Small intestine (tissue), 7 donors: ENCODE measurements at regions not wholly inside any gene's neighbourhood (a gene's known extent, or its start where the extent isn't known, plus 50 kb on each side); places are given as distances from the start of the nearest gene placed in this dataset.

Experiments used
- DNase-seq, 2 donors: peaks; one replicate each; pipeline versions ENCODE4 v3.0.0 to v3.0.0-alpha.2; 2013
- FAIRE-seq: peaks from 2 replicates; lab custom pipeline; 2012; peaks lifted over from hg19 to GRCh38; lab: Jason Lieb, UNC
- H3K27ac ChIP-seq, 3 donors: one replicate each; pipeline ENCODE4 v1.5.1; 2013; ENCODE audit warnings: low read length in 2 of 3, mild to moderate bottlenecking in 2 of 3, control low read depth in 1 of 3, inconsistent platforms in 1 of 3, low read depth in 1 of 3, moderate library complexity in 1 of 3
- H3K27me3 ChIP-seq, 3 donors: one replicate each; pipeline ENCODE4 v1.6.1; 2013; ENCODE audit warnings: low read length in 3 of 3, inconsistent platforms in 1 of 3; ENCODE audit not compliant: control insufficient read depth in 3 of 3, insufficient read depth in 3 of 3
- H3K36me3 ChIP-seq, 3 donors: one replicate each; pipeline ENCODE4 v1.6.1; 2013; ENCODE audit warnings: low read length in 3 of 3, inconsistent platforms in 1 of 3, low read depth in 1 of 3, mild to moderate bottlenecking in 1 of 3, moderate library complexity in 1 of 3; ENCODE audit not compliant: control insufficient read depth in 3 of 3, insufficient read depth in 2 of 3
- H3K4me1 ChIP-seq, 3 donors: one replicate each; pipeline ENCODE4 v1.6.1; 2013; ENCODE audit warnings: low read length in 2 of 3, inconsistent platforms in 1 of 3, low read depth in 1 of 3, mild to moderate bottlenecking in 1 of 3, moderate library complexity in 1 of 3; ENCODE audit not compliant: control insufficient read depth in 3 of 3, insufficient read depth in 2 of 3
- H3K4me3 ChIP-seq, 3 donors: one replicate each; pipeline ENCODE4 v1.5.1; 2013; ENCODE audit warnings: low read length in 3 of 3, control low read depth in 1 of 3, inconsistent platforms in 1 of 3, low read depth in 1 of 3, mild to moderate bottlenecking in 1 of 3, moderate library complexity in 1 of 3
- H3K9me3 ChIP-seq, 2 donors: one replicate each; pipeline ENCODE4 v1.6.1; 2013; ENCODE audit warnings: low read depth in 1 of 2, low read length in 1 of 2; ENCODE audit not compliant: control insufficient read depth in 2 of 2, insufficient read depth in 1 of 2
- WGBS, 3 donors: extraction: QIAGEN DNeasy Blood & Tissue Kit; methylation state at CpG; one replicate each; pipeline ENCODE4 v1.1.7; 2013; 5-methylcytosine and 5-hydroxymethylcytosine counted together
- donor health status: healthy with polysubstance abuse.
- donor health status: control.
- donor health status: control.
- donor health status: Bipolar disorder and iron deficiency.
- donor health status: healthy.

DNA sequence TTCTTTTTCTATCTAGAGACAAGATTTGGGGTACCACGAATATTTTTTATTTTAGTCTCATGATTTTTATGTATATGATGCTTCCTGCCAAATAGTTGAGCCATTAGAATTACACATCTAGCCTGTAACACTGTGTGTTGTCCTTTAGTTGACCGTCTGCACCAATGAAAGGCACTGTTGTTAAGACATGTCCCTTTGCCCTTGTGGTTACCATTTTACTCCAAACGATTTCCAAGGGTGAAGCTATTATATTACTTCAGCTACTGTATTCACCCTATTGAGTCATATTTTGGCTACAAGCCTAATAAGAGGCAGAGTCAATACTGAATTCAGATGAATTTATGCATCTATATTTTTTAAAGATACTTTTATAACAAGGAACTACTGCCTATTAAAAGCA is 207.6 kb downstream of the CETN3 start:
- Histone ChIP-seq H3K27ac (no peak overlapping the region), H3K27me3 (no peaks in the 10 kb centered on the region), H3K4me1 (no peaks in the 10 kb centered on the region), H3K9me3 (peaks cover 0 to 5% of the 10 kb centered on the region in 2 donors), H3K36me3 (no peaks in the 10 kb centered on the region), H3K4me3 (no peak overlapping the region)
- no peak for FAIRE-seq
- no peak for DNase-seq
- WGBS, 3 donors = 15 to 40% (median 25%) methylated on average over 3 of the region's 3 CpGs

DNA sequence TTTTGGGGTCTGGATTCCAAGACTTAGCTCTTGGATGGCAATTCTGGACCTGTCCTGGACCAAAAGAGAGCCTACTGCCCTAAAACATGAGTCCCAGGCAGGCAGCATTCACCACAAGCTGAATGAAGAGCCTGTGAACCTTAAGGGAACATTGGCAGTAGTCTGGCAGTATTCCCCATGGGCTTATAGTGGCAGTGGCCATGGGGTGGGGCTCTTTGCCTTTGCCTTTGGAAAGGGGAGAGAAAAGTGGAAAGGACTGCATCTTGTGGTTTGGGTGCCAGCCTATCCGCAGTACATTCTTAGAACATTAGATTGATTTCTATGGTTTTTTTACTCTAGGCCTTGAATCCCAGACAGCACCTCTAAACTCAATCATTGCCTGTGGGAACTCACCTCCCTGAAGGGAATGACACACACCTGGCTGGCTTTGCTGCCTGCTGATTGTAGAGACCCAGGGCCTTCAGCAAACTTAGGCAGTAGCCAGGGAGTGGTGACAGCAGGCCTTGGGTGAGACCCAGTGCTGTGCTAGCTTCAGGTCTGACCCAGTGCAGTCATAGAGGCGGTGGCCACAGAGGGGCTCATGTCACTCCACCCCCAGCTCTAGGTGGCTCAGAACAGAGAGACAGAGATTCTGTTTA is 216.3 kb downstream of the CETN3 start:
- no peak for DNase-seq
- no peak for FAIRE-seq
- WGBS, 3 donors = 88 to 94% (median 92%) methylated on average over 2 of the region's 2 CpGs

GRCh38 chr5:90191352-90192045 is 218.1 kb downstream of the CETN3 start:
- Histone ChIP-seq H3K4me1 (peaks cover 0 to 10% (median 0%) of the 10 kb centered on the region in 3 donors), H3K36me3 (no peaks in the 10 kb centered on the region), H3K27me3 (no peaks in the 10 kb centered on the region), H3K27ac (no peak overlapping the region), H3K9me3 (no peaks in the 10 kb centered on the region), H3K4me3 (no peak overlapping the region)
- DNase-seq (peak; percentile 54 to 73), FAIRE-seq (no peak)
- 13 to 45% (median 40%) methylated on average over 2 of the region's 2 CpGs for WGBS, 3 donors

More for the DNA sequence above, 216.3 kb downstream of the CETN3 start:
- no peaks in the 10 kb centered on the region for H3K36me3 ChIP-seq
- H3K9me3 ChIP-seq = no peaks in the 10 kb centered on the region
- no peak overlapping the region for H3K4me3 ChIP-seq
- H3K27ac ChIP-seq = no peak overlapping the region
- peaks cover 0 to 10% (median 0%) of the 10 kb centered on the region in 3 donors for H3K4me1 ChIP-seq
- no peaks in the 10 kb centered on the region for H3K27me3 ChIP-seq

- no peak for FAIRE-seq
- H3K4me1 ChIP-seq = no peaks in the 10 kb centered on the region
- no peaks in the 10 kb centered on the region for H3K27me3 ChIP-seq
- H3K4me3 ChIP-seq = no peak overlapping the region
- H3K27ac ChIP-seq = no peak overlapping the region
- H3K36me3 ChIP-seq = no peaks in the 10 kb centered on the region
- WGBS, 3 donors = 90 to 92% (median 92%) methylated on average over 2 of the region's 2 CpGs
- no peaks in the 10 kb centered on the region for H3K9me3 ChIP-seq
- DNase-seq = no peak
Measured at GRCh38 chr5:90185897-90186468, 223.6 kb downstream of the CETN3 start.

DNA sequence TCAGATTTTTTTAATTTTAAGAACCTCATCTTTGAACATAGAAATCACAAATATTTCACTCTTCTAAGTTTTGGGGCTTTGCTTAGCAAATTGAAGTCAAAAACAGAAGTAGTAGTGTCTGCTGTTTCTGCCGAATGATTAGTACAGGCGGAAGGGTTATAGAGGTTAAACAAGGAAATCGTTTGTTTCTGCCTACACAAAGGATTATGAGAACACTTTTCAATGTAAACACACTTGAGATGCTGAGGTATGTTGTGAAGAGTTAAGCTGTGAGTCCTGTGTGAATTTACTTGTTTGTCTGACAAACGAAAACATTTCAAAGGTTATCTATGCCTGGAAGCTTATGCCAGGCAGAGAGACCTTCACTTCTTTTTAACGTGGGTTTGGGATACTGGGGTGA is 224.8 kb downstream of the CETN3 start:
- Histone ChIP-seq H3K4me3 (no peak overlapping the region), H3K27me3 (no peaks in the 10 kb centered on the region), H3K9me3 (no peaks in the 10 kb centered on the region), H3K4me1 (no peaks in the 10 kb centered on the region), H3K36me3 (no peaks in the 10 kb centered on the region), H3K27ac (no peak overlapping the region)
- 37 to 45% (median 40%) methylated on average over 5 of the region's 5 CpGs for WGBS, 3 donors
- FAIRE-seq (no peak), DNase-seq (no peak)

DNA sequence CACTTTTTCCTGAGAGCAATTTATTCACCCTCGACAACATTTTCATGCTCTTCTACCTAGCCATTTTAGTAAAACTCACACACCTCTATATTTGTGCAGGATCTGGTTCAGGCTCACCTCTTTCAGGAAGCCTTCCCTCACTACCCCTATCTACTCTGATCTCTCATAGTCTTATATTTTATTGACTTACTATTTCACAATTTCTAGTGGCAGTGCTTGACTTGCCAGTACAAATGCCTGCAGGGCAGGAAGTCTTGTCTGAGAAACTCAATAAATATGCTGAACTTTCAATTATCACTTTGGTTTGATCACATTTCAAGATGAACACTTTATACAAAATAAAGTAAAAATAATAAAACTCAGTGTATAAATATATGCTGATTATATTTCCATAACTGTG is 226.8 kb downstream of the CETN3 start:
- H3K4me3 ChIP-seq = no peak overlapping the region
- FAIRE-seq = no peak
- no peaks in the 10 kb centered on the region for H3K4me1 ChIP-seq
- no peaks in the 10 kb centered on the region for H3K9me3 ChIP-seq
- no peaks in the 10 kb centered on the region for H3K27me3 ChIP-seq
- 87 to 98% (median 93%) methylated on average over 1 of the region's 1 CpG for WGBS, 3 donors
- H3K36me3 ChIP-seq = no peaks in the 10 kb centered on the region
- no peak for DNase-seq
- no peak overlapping the region for H3K27ac ChIP-seq

GRCh38 chr5:90174236-90174635 is 235.3 kb downstream of the CETN3 start:
- H3K27ac ChIP-seq = no peak overlapping the region
- DNase-seq = no peak
- H3K9me3 ChIP-seq = no peaks in the 10 kb centered on the region
- no peaks in the 10 kb centered on the region for H3K4me1 ChIP-seq
- H3K4me3 ChIP-seq = no peak overlapping the region
- 86 to 89% (median 88%) methylated on average over 4 of the region's 4 CpGs for WGBS, 3 donors
- FAIRE-seq = no peak
- no peaks in the 10 kb centered on the region for H3K27me3 ChIP-seq
- no peaks in the 10 kb centered on the region for H3K36me3 ChIP-seq

DNA sequence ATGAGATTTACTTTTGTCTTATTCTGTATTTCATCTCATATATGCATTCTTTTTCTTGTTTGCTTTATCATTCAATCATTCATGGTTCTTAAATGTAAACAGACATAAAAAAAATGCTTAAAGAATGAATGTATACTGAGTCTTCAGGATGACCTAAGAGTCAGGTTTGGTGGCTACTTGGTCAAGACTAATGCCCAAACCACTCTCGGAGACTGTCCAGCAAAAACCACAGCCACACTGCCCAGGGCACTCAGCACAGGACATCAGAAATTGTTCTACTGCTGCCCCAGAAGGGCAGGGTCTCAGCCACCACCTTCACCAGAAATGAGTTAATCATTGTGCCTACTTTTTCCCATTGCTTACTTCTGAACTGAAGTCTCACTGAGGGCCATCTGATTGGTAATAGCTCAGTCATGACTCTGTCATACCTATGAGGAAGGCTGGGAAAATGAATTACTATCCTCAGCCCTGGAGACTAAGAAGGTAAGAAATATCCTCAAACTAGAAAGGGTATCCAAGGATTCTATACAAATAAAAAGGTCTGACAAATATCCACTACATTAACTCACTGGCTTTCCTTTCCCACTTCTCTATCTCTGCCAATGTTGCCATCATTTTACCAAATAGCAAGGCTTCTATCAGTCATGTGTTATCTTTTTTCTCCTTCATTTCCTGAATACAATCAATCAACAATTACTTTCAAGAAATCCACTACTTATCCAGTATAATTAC is 236.1 kb downstream of the CETN3 start:
- H3K27me3 ChIP-seq = no peaks in the 10 kb centered on the region
- FAIRE-seq (no peak), DNase-seq (no peak)
- H3K4me3 ChIP-seq = no peak overlapping the region
- H3K36me3 ChIP-seq = no peaks in the 10 kb centered on the region
- no peaks in the 10 kb centered on the region for H3K9me3 ChIP-seq
- H3K27ac ChIP-seq = no peak overlapping the region
- H3K4me1 ChIP-seq = no peaks in the 10 kb centered on the region
- 83 to 91% (median 90%) methylated on average over 1 of the region's 1 CpG for WGBS, 3 donors
